ENCODE measurements at regions not wholly inside any gene's neighbourhood (a gene's known extent, or its start where the extent isn't known, plus 50 kb on each side); places are given as distances from the start of the nearest gene placed in this dataset.
"Not testable (repeated sequence)": the region's sequence is repeated elsewhere in the genome, so short reads cannot be mapped to it uniquely, and the experiment has no call there.

DNA sequence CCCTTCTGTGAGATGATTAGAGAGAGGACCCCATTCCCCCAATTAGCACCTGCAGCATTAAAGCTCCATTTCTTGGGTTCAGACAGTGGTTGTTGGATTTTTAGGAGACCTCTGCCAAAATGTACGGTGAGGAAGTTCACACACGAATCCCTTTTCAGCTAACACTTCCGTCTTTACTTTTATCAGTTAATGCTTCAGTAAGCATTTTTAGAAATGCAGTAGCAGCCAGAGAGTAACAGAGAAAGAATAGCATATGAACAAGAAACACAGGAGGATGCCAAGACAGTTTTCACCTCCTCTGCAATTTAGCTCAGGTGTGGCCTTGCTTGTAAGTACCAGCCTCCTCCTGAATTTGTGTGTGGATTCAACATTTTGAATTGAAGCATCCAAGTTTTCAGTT is 312.9 kb downstream of the ISL1 start:
- WGBS, 2 experiments (ENCODE audit: extremely low coverage in 2 of 2, insufficient read length in 1 of 2): no CpG with 5 or more reads among the region's 3 CpGs
- Histone ChIP-seq H3K4me3 (ENCODE audit: insufficient read depth, low read depth, low read length) (no peak overlapping the region), H3K9me1 (ENCODE audit: insufficient read depth, low read length) (no peaks in the 10 kb centered on the region), H3K9ac (ENCODE audit: low read depth, low read length) (no peak overlapping the region), H2BK120ac (ENCODE audit: low read depth, low read length) (no peak overlapping the region), H3K4me2 (ENCODE audit: low read depth, low read length) (no peak overlapping the region), H3K79me1 (ENCODE audit: low read depth in 1 of 2, low read length in 2 of 2) (no peaks in the 10 kb centered on the region), H3K23ac (ENCODE audit: low read depth, low read length) (no peak overlapping the region), H3K27me3 (ENCODE audit: control insufficient read depth, insufficient read depth, low read length) (no peaks in the 10 kb centered on the region), H3K4ac (ENCODE audit: low read depth, low read length) (no peak overlapping the region), H2BK15ac (ENCODE audit: low read depth, low read length) (no peak overlapping the region), H3K4me1 (ENCODE audit: control insufficient read depth, insufficient read depth, low read length) (no peaks in the 10 kb centered on the region), H4K8ac (ENCODE audit: low read depth in 2 of 2, low read length in 2 of 2) (no peak overlapping the region), H2AK9ac (replicated peaks; ENCODE audit: low read depth, low read length, poor library complexity) (no peak overlapping the region), H3K9me3 (ENCODE audit: control insufficient read depth, insufficient read depth, low read length) (no peaks in the 10 kb centered on the region; the same call in none of the 2 replicates), H4K5ac (ENCODE audit: low read depth, low read length) (no peak overlapping the region), H4K91ac (ENCODE audit: insufficient read depth, low read depth, low read length) (no peak overlapping the region), H2AK5ac (ENCODE audit: low read depth, low read length) (no peak overlapping the region), H2BK20ac (ENCODE audit: low read depth, low read length) (no peak overlapping the region), H3K56ac (ENCODE audit: extremely low read depth, insufficient read depth, low read length) (no peak overlapping the region), H3K27ac (ENCODE audit: insufficient read depth, low read length) (no peak overlapping the region), H2BK5ac (ENCODE audit: low read depth, low read length, poor library complexity, severe bottlenecking) (no peak overlapping the region), H3K14ac (replicated peaks; ENCODE audit: low read depth, low read length) (no peak overlapping the region), H2AFZ (replicated peaks; ENCODE audit: low read length, poor library complexity) (no peak overlapping the region), H3K18ac (ENCODE audit: low read depth, low read length) (no peak overlapping the region), H4K20me1 (ENCODE audit: insufficient read depth, low read length) (no peaks in the 10 kb centered on the region), H3K36me3 (ENCODE audit: control insufficient read depth, insufficient read depth, low read length) (no peaks in the 10 kb centered on the region)
- dilution Hi-C loops (cut with HindIII; ENCODE audit: low sequenced_read_pairs, unreplicated experiment) (no loop called here), in situ Hi-C loops (cut with MboI; ENCODE audit: low sequenced_read_pairs) (no loop called here), intact Hi-C loops (cut with micrococcal nuclease) (loop anchor here (5.0 kb wide), 1 partner anchor 159 kb away; no protein-coding TSS in a partner anchor)
- DNase-seq (no peak), ATAC-seq (ENCODE audit: low read depth) (no peak)
- TF ChIP-seq RAD21 (IDR thresholded peaks at IDR 0.05; ENCODE audit: low read length): no peak
- TF ChIP-seq MAFK (IDR thresholded peaks at IDR 0.05; ENCODE audit: low read depth, low read length): peak; percentile 67
- BruUV-seq (replicated peaks): no TSS peak
- ChIA-PET CTCF (interaction anchor here (0.7 kb wide), 1 partner anchor 517 kb away, joined by 3 read pairs; no protein-coding TSS in a partner anchor), POLR2A (ENCODE audit: unreplicated experiment) (no interaction called here)

DNA sequence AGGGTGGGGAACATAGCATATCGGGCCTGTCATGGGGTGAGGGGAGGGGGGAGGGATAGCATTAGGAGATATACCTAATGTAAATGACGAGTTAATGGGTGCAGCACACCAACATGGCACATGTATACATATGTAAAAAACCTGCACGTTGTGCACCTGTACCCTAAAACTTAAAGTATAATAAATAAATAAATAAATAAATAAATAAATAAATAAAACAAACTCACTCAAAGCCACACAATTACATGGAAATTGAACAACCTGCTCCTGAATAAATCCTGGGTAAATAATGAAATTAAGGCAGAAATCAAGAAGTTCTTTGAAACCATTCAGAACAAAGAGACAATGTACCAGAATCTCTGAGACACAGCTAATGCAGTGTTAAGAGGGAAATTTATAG is 318.8 kb downstream of the ISL1 start:
- H3K4ac ChIP-seq (ENCODE audit: low read depth, low read length); H2BK5ac ChIP-seq (ENCODE audit: low read depth, low read length, poor library complexity, severe bottlenecking); H3K14ac ChIP-seq (replicated peaks; ENCODE audit: low read depth, low read length); H2AK5ac ChIP-seq (ENCODE audit: low read depth, low read length); H3K9me3 ChIP-seq (ENCODE audit: control insufficient read depth, insufficient read depth, low read length); H3K9me1 ChIP-seq (ENCODE audit: insufficient read depth, low read length); H3K27ac ChIP-seq (ENCODE audit: insufficient read depth, low read length); H2BK15ac ChIP-seq (ENCODE audit: low read depth, low read length); H4K5ac ChIP-seq (ENCODE audit: low read depth, low read length); H2AFZ ChIP-seq (replicated peaks; ENCODE audit: low read length, poor library complexity); H4K20me1 ChIP-seq (ENCODE audit: insufficient read depth, low read length); DNase-seq; H3K4me1 ChIP-seq (ENCODE audit: control insufficient read depth, insufficient read depth, low read length); POLR2A ChIA-PET (ENCODE audit: unreplicated experiment); ATAC-seq (ENCODE audit: low read depth); H3K36me3 ChIP-seq (ENCODE audit: control insufficient read depth, insufficient read depth, low read length); BruUV-seq (replicated peaks); H3K9ac ChIP-seq (ENCODE audit: low read depth, low read length); H2AK9ac ChIP-seq (replicated peaks; ENCODE audit: low read depth, low read length, poor library complexity); H2BK120ac ChIP-seq (ENCODE audit: low read depth, low read length); H3K56ac ChIP-seq (ENCODE audit: extremely low read depth, insufficient read depth, low read length); intact Hi-C loops (cut with micrococcal nuclease); H3K27me3 ChIP-seq (ENCODE audit: control insufficient read depth, insufficient read depth, low read length); H3K4me2 ChIP-seq (ENCODE audit: low read depth, low read length); dilution Hi-C loops (cut with HindIII; ENCODE audit: low sequenced_read_pairs, unreplicated experiment); H3K79me1 ChIP-seq (ENCODE audit: low read depth in 1 of 2, low read length in 2 of 2); H4K8ac ChIP-seq (ENCODE audit: low read depth in 2 of 2, low read length in 2 of 2); H3K18ac ChIP-seq (ENCODE audit: low read depth, low read length); H4K91ac ChIP-seq (ENCODE audit: insufficient read depth, low read depth, low read length); H3K23ac ChIP-seq (ENCODE audit: low read depth, low read length); H2BK20ac ChIP-seq (ENCODE audit: low read depth, low read length); CTCF ChIA-PET; H3K4me3 ChIP-seq (ENCODE audit: insufficient read depth, low read depth, low read length); in situ Hi-C loops (cut with MboI; ENCODE audit: low sequenced_read_pairs): not testable (repeated sequence)
- WGBS, 2 experiments (ENCODE audit: extremely low coverage in 2 of 2, insufficient read length in 1 of 2): no CpG with 5 or more reads among the region's 3 CpGs
